Superior temporal gyrus (tissue), 1 donor: ENCODE measurements at regions not wholly inside any gene's neighbourhood (a gene's known extent, or its start where the extent isn't known, plus 50 kb on each side); places are given as distances from the start of the nearest gene placed in this dataset.

Experiments
- DNase-seq: peaks from one replicate; pipeline ENCODE4 v3.0.0-alpha.2; 2016; ENCODE audit errors: extremely low spot score

GRCh38 chr1:63198871-63199394, 123.4 kb upstream of the FOXD3 start:
- DNase-seq: peak; percentile 32

DNA sequence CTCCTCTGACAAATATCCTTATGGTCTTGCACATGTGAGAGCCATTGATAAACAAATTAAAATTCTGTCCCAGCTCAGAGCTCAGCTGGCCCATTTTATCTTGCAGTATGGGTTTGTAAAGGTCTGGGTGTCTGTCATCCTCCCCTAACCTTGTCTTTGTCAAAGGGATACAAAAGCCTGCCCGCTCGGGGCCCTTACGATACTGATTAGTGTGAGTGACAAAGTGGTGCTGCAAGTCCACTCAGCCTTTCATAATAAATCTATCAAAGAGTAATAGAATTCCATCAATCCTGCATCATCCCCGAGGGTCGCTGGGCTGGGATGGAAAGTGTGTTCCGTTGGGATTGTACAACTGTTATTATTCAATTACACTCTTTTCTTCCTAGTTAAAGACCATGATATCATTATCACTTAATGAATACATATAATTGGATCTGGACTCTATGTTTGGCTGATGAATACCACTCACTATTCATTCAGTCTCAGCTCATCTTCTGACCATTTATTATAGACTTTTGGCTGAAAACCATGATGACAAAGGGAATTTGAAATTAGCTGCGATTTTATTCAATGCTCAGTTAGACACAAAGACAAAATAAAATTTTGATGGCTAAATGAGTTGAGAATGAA, 122.5 kb upstream of the FOXD3 start:
- peak; percentile 15 for DNase-seq

- DNase-seq: no peak
These were observed 121.7 kb upstream of the FOXD3 start for GRCh38 chr1:63200676-63201075.

GRCh38 chr1:63203641-63204040, 118.7 kb upstream of the FOXD3 start:
- DNase-seq: no peak

DNA sequence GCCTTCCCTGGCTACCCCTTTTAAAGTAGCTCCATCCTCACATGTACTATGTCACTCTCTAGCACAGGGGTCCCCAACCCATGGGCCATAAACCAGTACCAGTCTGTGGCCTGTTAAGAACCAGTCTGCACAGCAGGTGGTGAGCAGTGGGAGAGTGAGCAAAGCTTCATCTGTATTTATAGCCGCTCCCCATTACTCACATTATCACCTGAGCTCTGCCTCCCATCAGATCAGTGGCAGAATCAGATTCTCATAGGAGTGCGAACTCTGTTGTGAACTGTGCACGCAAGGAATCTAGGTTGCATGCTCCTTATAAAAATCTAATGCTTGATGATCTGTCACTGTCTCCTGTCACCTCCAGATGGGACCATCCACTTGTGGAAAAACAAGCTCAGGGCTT, 116.6 kb upstream of the FOXD3 start:
- no peak for DNase-seq

DNA sequence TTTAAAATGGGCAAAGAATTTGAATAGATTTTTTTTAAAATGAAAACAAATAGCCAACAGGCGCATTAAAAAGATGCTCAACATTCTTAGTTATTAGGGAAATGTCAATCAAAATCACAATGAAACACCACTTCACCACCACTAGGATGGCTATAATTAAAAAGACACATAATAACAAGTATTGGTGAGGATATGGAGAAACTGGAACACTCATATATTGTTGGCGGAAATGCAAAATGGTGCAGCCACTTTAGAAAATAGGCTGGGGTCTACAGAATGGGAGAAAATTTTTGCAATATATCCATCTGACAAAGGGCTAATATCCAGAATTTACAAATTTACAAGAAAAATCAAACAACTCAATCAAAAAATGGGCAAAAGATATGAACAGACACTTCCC, 107.8 kb upstream of the FOXD3 start:
- no peak for DNase-seq

- DNase-seq: no peak
These were observed 98.9 kb upstream of the FOXD3 start for GRCh38 chr1:63223426-63223825.

DNA sequence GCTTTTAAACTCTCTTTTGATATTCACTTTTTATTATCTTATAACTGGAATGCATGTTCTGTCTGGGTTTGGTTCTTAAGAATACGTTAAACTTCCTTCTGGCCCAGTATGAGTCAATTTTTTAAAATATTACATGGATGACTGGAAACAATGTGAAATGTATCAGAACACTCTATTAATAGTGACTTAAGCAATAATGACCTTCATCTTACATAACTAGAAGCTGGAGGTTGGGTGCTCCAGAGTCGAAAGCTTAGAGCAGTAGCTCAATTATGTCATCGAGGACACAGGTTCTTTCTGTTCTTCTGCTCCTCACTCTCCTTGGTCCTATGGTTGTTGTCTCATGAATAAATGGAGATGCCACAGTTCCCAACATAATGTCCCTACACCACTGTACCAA, 91.6 kb upstream of the FOXD3 start:
- DNase-seq: no peak

GRCh38 chr1:63238721-63239120, 83.6 kb upstream of the FOXD3 start:
- no peak for DNase-seq

DNA sequence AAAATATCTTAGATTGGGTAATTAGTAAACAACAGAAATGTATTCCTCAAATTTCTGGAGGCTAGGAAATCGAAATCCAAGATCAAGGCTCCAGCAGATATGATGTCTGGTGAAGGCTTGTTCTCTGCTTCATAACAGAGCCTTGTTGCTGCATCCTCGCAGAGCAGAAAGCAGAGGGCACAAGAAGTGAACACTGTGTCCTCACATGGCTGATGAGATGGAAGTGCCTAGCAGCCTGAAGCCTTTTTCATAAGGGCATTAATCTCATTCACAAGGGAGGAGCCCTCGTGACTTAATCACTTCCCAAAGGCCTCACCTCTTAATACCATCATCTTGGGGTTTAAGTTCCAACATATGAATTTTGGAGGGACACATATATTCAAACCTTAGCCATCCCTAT, 77.2 kb upstream of the FOXD3 start:
- DNase-seq: no peak

- DNase-seq: no peak
These were observed 74.2 kb upstream of the FOXD3 start for GRCh38 chr1:63248216-63248615.

- no peak for DNase-seq
These were observed 67.2 kb upstream of the FOXD3 start for GRCh38 chr1:63255153-63255552.

- DNase-seq: no peak
These were observed 60.5 kb upstream of the FOXD3 start for GRCh38 chr1:63261736-63262458.

DNA sequence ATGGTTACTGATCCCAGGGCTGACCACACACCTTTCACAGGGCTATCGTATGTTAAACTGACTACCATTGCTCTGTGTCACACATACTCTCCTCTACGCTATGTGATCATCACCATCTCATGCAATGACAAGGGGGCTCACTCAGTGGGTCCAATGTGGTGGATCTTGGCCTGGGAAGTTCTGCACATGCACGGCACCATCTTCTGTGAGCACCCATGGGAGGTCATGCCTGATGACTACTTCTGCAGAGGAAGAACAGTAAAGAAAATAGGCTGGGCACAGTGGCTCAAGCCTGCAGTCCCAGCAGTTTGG, 60.0 kb upstream of the FOXD3 start:
- DNase-seq: no peak

GRCh38 chr1:63264161-63264560, 58.2 kb upstream of the FOXD3 start:
- no peak for DNase-seq

DNA sequence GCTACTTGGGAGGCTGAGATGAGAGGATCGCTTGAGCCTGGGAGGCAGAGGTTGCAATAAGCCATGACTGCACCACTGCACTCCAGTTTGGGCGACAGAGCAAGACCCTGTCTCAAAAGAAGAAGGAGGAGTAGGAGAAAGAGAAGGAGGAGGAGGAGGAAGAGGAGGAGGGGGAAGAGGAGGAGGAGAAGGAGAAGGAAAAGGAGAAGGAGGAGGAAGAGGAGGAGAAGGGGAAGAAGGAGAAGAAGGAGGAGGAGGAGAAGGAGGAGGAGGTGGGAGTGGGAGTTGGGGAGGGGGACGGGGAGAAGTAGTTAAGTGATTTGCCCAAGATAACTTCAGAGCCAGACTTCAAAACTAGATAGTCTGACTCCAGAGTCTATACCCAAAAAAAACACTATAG, 55.5 kb upstream of the FOXD3 start:
- no peak for DNase-seq

DNA sequence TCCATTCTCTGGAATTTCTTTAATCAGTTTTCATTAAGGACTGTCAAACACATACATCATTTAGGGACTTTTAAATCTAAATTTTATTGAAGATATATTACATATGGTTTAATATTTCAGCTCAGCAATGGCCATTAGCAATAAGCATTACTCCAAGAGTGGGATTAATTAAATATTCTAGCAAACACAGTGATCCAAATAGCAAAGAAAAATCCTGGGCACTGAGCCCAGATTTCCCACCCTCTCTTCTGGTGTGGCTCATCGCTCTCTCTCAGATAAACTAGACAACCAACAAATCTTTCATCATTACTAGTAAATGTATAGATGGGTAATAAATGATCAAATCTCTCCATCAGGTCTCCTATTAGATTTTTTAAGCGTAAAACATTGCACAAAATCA, 53.5 kb upstream of the FOXD3 start:
- no peak for DNase-seq

DNA sequence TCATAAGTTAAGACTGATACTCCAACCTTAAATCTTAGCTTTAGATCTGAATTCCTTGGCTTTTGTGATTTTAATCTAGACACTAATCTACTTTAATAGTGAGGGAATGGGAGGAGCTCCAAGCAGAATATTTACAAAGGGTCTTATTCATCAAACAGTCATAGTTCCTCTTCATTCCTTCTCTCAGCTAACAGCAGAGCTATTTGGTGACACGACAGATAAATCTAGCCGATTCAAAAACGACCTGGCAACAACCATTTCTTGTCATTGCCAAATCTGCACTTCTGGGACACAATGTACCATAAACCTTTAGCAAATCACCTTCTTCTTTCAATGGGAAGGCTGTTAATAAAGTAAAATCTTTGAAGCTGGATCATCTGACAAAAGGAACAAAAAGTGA, 52.8 kb upstream of the FOXD3 start:
- no peak for DNase-seq
